Right ventricle myocardium inferior (tissue), 1 donor: ENCODE measurements at regions not wholly inside any gene's neighbourhood (a gene's known extent, or its start where the extent isn't known, plus 50 kb on each side); places are given as distances from the start of the nearest gene placed in this dataset.

Experiments
- ATAC-seq: fragments of 200-7000 bp; cut with Tn5 transposase; one replicate; pipeline ENCODE4 v1.9.1; 2020; ENCODE audit warnings: mild to moderate bottlenecking, moderate library complexity
- DNase-seq: peaks from one replicate; pipeline ENCODE4 v3.0.0; 2021; ENCODE audit errors: missing footprints
- intact Hi-C: fragments of 100-400 bp; cut with DNase I; formaldehyde crosslinking; loops from one replicate; pipeline ENCODE4 v1.11.0; 2022
- donor health status: DM: no; HTN: yes; CAD: no; lungs with severe emphysema.

- ATAC-seq (no peak), DNase-seq (no peak)
- intact Hi-C loops: no loop called here
These were observed 1114.5 kb downstream of the EPHA3 start for GRCh38 chr3:90221900-90222299.

DNA sequence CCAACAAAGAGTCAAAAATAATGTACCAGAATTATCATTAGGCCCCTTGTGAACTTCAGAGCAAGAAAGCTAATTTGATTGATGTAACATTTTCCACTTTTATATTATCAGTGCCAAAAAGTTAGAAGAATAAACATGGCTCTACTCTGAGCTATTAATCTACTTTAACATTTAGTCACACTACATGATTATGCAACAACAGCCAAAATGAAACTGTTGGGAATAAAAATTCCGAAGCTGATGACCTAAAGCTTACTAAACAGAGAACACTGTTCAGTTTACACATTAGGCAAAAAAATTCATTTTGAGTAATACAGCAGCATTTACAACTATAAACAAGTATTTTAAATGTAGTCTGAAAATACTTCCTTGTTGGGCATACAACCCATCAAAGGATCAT lies 1134.1 kb downstream of the EPHA3 start:
- peak; percentile 71 for ATAC-seq
- intact Hi-C loops: no loop called here
- no peak for DNase-seq

GRCh38 chr3:90253131-90253530 lies 1145.7 kb downstream of the EPHA3 start:
- intact Hi-C loops: no loop called here
- ATAC-seq: no peak
- DNase-seq: no peak

GRCh38 chr3:90261481-90262433 lies 1154.3 kb downstream of the EPHA3 start:
- intact Hi-C loops: no loop called here
- DNase-seq (no peak), ATAC-seq (no peak)
